ENCODE measurements at regions not wholly inside any gene's neighbourhood (a gene's known extent, or its start where the extent isn't known, plus 50 kb on each side); places are given as distances from the start of the nearest gene placed in this dataset.

- TF ChIP-seq CTCF (IDR thresholded peaks at IDR 0.05) (no peak), POLR2AphosphoS5 (IDR thresholded peaks at IDR 0.05) (no peak), POLR2A (IDR thresholded peaks at IDR 0.05; ENCODE audit: low read depth) (no peak)
Measured at GRCh38 chr3:5295191-5295690, 107.7 kb downstream of the EDEM1 start.
